ENCODE measurements at regions not wholly inside any gene's neighbourhood (a gene's known extent, or its start where the extent isn't known, plus 50 kb on each side); places are given as distances from the start of the nearest gene placed in this dataset.

DNA sequence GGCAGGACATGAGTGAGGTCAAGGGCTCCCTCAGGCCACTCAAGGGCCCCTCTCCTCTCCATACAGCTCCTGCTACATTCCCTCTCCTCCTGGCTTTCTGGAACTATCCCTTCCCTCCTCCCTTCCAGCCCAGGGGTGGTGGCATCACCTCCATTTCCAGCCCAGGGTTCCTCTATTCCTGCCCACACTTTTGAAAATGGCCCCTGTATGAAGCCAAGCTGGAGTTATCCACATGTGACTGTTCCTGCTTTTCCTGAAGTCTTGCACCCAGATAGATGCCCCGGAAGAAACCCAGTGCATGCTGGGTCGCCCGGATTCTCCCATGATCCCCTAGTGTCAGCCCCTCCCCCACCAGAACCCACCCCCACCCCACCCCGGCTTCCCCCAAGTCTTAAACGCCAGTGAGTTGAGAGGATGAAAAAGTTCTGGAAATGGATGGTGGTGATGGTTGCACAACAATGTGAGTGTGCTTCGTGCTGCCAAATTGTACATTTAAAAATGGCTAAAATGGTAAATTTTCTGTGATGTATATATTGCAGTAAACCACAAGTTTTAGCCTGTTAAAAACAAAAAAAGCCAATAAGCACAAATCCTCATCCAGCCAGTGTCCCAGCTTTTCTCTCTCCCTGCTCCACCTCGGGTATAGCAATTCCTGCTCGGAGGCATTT is 136.9 kb downstream of the SCARB1 start:
- DNase-seq: no peak

GRCh38 chr12:124725597-124726237 is 137.9 kb downstream of the SCARB1 start:
- no peak for DNase-seq

- DNase-seq: no peak
Measured at GRCh38 chr12:124725099-124725498, 138.6 kb downstream of the SCARB1 start.

DNA sequence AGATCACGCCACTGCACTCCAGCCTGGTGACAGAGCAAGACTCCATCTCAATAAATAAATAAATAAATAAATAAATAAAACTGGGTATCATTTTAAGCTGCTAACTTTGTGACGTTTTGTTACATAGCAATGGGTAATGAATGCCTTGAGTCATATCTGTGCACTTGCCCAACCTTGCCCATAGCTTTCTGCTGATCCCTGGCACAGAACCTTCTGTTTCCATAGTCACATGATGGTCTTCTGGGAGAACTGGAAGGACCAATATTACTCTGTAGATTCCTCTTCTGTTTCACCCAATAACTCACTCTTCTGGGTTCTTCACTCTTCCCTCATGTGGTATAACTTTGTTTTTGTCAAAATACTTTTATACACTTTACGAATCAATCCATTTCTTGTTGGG is 140.8 kb downstream of the SCARB1 start:
- no peak for DNase-seq

GRCh38 chr12:124721501-124722162 is 142.0 kb downstream of the SCARB1 start:
- no peak for DNase-seq

DNA sequence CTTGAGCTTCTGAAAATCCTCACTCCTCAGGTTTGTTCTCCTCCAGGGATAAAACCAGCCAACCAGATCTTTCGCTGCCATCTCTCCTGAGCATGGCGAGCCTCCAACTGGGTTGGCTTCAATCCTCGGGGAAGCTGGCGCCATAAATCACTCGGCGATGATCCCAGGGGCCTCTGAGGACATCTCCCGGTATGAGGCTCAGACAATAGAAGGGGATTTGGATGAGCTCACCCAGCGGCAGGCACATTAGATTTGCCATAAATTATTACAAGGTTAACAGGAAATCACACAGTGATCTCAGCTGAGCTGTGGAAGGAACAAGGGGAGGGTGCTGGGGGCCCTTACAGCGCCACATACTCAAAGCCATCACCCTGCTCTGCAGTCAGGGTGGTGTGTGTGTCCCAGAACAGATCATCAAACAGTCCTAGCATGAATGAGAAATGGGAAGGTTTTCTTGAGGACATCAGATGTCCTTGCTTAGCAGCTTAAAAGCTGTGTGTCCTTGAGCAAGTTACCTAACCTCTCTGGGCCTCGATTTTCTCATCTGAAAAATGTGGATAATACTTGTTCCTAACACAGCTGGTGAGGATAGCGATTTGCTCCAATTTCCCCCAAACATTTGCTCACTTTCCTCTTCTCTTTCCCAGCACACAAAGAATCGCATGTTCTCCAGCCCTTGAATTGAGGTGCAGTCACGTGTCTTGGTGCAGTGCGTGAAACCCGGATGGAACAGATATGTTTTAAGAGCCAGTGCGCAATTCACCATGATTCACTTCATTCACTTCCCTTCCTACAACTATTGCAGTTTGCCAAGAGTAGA is 142.8 kb downstream of the SCARB1 start:
- DNase-seq: peak; percentile 97

DNA sequence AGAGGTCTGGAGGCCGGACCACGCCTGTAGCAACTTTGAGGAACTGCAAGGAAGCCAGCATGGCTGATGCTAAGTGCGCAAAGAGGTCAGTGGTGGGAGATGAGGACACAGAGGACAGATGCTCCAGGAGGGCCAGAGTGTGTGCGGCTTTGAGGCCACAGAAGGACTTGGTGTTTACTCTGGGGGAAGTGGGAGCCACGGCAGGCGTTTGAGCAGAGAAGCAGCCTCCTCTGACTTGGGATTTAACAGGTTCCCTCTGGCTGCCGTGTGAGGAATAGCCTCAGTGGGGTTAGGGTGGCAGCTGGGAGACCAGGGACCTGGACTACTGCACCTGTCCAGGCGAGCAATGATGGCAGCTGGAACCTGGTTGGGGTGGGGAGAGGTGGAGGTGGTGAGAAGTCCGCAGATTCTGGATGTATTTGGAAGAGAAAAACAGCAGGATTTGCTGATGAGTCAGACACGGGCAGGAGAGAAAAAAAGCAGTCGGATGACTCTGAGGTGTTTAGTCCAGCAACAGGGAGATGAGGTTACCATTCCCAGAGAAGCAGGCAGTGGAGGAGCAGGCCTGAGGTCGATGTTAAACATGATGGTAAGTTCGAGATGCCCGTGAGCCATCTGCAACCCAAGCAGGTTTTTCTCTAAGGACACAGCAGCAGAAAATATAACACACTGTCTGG is 143.5 kb downstream of the SCARB1 start:
- DNase-seq: peak; percentile 95

DNA sequence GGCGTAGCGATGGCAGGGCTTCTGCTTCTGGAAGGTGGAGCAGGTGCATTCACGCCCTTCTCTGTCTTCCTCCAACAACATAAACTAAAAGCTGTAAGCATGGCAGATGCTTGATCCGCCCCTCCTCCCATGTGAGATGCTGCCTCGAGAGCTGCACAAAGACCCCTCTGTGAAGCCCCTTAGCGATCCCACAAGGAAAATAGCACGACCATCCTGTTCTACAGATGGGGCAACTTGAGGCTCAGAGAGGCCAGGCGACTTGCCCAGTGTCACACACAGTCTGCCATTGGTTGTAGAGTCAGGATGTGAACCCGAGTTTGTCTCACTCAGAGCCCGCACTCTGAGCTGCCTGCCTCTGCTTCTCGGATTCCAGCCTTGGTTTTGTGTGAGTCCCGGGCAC is 144.4 kb downstream of the SCARB1 start:
- DNase-seq: no peak

DNA sequence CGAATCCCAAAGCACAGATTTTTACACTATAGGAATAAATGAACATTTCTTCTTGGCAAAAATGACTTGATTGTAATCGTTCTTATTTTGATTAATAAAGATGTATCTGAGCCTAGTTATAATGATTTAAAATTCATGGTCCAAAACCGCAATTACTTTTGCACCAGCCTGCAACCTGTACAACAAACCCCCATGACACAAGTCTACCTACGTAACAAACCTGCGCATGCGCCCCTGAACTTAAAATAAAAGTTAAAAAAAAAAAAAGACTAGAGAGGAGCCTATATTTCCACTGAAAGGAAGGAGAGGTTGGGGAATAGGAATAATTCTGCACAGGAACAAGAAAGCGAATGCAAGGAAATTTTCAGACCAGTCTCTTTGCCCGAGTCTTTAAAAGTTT is 145.2 kb downstream of the SCARB1 start:
- no peak for DNase-seq

DNA sequence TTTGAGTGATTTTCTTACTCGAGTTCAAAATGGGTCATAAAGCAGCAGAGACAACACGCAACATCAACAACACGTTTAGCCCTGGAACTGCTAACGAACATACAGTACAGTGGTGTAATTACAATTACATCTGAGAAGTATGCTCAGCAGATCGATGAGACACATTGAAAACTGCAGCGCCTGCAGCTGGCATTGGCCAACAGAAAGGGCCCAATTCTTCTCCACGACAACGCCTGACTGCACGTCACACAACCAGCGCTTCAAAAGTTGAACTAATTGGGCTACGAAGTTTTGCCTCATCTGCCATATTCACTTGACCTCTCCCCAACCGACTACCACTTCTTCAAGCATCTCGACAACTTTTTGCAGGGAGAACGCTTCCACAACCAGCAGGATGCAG is 145.6 kb downstream of the SCARB1 start:
- DNase-seq: no peak

GRCh38 chr12:124717318-124717717 is 146.3 kb downstream of the SCARB1 start:
- DNase-seq: no peak

- DNase-seq: no peak
Measured at GRCh38 chr12:124716208-124717130, 147.2 kb downstream of the SCARB1 start.

DNA sequence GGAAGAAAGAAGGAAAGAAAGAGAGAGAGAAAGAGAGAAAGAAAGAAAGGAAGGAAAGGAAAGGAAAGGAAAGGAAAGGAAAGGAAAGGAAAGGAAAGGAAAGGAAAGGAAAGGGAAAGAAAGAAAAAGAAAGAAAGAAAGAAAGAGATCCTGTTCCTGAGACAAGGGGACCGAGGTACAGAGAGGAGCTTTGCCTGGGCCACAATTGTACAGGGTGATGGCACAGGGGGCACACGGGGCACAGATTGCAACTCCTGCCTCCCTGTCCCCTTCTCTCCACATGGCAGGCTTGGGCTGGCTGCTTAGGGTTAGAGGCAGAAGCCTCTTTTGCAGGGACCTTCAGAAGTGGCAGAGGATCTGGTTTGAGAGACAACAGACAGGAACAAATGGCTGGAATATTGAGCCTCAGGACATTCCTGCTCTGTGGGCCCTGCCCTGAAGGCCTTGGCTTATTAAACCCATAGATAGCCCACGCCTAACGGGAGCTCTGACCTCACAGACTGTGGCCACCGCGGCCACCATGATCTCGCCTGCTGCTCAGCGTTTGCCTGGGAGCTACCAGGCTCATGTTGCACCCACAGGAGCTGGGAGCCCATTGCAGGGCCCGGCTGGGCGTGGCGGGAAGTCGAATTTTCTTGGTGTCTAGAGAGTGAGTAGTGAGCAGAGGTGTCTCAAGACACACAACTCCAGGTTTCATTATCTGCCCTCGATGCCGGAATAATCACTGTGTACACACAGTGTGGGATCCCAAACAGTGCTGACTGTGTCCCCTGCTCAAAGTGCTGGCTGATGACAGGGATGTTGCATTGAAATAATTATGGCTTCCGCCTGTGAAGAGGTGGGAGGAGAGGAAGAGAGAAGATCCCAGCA is 147.9 kb upstream of the NCOR2 start:
- DNase-seq: no peak

- no peak for DNase-seq
Measured at GRCh38 chr12:124713436-124714082, 146.1 kb upstream of the NCOR2 start.

GRCh38 chr12:124713041-124713435 is 145.6 kb upstream of the NCOR2 start:
- no peak for DNase-seq

GRCh38 chr12:124711344-124711743 is 143.9 kb upstream of the NCOR2 start:
- no peak for DNase-seq

GRCh38 chr12:124709722-124710687 is 142.6 kb upstream of the NCOR2 start:
- DNase-seq: no peak

DNA sequence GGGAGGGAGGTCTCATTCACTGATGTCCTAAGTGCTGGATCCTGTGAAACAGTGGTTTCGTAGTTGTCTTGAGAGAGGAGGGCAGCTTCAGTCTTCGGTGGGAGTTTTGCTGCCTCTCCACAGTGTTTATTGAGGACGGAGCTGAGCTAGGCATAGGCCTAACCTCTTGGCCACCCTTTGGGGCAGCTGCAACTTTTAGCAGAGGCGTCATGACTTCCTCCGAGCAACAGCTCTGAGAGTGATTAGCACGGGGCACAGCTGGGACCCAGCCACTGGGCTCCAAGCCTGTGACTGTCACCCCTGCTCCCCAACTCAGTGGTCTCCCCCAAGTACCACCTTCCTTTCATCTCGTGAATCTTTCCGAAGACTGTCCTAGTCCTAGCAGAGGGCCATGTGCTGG is 139.9 kb upstream of the NCOR2 start:
- no peak for DNase-seq

GRCh38 chr12:124706363-124706762 is 139.0 kb upstream of the NCOR2 start:
- no peak for DNase-seq

Data from NCI-H446 treated with DMSO at 0.1 percent for 48 hours (cell line).